Non-pigmented ciliary epithelial cell (primary cell): ENCODE measurements at regions not wholly inside any gene's neighbourhood (a gene's known extent, or its start where the extent isn't known, plus 50 kb on each side); places are given as distances from the start of the nearest gene placed in this dataset.
"Not testable (repeated sequence)": the region's sequence is repeated elsewhere in the genome, so short reads cannot be mapped to it uniquely, and the experiment has no call there.

Source experiments
- DNase-seq: peaks from one replicate; pipeline ENCODE4 v3.0.0-alpha.2; 2010; ENCODE audit warnings: low read depth

DNA sequence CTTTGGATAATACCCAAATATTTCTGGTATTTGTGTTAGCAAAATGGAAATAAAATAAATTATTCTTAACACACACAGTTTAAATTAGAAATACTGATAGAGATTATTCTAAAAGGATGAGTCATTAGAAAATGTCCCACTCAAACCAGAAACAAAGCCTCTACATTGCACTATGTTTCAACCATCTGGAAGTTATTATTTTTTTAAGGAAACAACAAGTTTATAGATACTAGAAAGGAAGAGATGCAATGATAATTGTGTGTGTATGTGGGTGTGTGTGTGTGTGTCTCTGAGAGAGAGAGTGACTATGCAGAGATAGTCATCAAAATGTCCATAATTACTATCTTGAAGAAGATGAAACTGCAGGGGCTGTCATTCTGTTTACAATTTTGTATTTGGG is 1340.5 kb downstream of the ROBO1 start:
- peak; percentile 26 for DNase-seq

DNA sequence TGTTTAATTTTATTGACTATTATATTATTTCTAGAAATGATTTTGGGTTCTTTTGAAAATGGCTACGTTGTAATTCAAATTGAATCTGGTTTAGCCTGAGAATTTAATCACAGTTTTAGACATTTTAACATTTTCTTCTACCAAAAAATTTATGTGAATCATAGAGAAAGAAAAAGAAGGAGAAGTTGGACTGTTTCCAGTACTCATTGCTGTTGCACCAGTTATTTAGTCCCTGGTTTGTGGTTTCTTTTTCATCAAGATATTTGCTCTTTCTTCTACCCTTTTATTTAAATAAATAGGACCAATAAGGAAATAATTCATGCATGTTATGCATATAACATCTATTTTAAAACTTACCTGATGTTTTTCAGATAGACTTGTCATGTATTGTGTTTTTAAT is 1337.1 kb downstream of the ROBO1 start:
- no peak for DNase-seq

DNA sequence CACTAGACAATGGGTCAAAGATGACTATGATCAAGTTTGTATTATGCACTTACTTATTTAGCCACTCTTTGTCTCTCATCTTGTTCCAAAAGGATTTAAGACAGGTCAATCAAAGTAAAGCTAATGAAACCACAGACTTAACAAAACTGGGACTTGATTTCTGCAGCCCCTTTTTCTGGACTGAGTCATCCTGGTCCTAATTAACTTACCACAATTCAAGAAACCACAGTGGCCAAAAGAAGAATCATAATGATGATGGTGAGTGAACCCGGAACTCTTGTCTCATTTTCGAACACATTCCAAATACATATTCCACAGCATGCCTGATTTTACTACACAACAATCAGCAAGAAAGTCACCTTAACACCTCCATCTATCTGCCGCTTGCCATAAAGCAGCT is 1333.0 kb downstream of the ROBO1 start:
- no peak for DNase-seq

DNA sequence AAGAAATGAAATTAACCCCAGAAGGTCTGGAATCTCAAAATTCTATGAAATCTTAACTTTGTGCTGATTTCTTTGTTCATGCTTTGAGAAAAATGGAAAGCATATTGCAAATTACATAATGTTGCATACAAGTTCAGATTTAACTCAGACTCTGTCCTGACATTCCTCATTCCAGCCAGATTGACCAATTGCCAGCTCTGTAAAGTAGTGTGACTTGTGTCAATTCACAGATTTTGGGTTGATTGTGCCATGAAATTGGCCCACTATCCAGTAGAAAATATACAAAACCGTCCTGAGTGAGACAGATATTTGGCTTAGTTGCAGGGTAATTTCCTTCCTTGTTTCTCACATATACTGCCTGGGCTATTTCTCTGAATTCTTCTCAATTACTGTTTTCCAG is 1312.6 kb downstream of the ROBO1 start:
- DNase-seq, result no peak

DNA sequence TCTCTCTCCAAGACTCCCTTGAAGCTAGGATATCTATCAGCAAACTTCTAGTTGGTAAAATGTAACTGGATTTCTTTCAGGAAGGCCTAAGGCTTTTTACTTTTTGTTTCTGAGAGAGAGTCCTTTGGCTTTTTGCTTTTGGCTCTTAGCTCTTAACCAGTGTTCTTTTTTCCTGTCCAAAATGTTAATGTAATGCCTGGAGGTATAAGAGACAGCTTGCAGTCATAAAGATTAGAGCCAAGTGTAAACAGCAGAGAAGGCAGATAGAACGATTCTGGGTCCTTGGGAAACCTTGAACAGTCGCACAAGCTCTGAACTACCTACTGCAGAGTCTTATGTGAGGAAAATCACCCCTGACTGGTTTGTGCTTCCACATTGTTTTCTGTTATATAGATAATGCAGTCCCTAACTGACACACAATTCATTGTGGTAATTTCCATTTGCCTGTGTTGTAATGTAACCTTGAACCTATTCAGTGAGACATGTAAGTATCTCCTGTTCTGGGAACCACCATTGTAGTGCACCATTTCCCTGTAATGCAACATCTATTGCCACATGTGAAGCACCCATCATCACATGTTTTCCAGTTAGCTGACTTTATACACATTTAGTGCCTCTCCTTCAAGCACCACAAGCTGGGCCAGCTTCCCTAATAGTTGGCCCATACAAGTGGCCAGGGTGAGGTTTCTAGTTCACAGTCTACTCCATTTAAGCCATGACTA is 1311.9 kb downstream of the ROBO1 start:
- no peak for DNase-seq

DNA sequence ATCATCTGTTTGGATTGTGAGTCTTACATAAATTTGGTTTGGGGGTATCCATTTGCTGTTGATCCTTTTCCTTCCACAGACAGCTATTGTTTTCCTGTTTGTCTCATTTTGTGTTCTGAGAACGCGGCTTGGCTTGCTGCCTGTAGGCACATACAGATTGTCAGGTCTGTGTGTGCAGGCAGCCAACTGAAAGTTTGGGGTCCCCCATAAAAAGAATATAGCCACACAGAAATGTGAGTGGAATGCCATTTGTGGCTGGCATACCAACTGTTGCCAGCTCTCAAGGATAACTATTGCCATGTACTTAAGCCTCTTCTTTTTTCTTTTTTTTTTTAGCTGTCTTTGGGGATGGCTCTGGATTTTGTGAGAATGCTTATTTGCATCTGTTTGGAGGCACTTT is 1308.0 kb downstream of the ROBO1 start:
- no peak for DNase-seq

DNA sequence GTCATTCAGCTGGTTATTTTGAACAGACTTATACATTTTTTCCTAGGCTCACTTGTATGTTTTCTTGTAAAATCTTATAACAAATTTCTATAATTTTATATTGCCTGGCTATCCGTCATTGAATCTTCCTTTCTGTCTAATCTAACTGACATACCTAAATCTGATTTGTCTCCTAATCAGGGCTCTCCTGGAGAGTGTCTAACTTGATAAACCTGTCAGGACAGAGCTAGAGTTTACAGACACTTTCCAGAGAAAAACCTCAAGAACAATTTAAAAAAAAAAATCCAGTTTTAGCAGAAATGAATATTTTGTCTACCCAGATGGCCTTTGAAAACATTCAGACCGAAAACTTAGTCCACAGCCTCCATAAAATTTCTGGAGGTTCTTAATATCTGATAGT is 1305.8 kb downstream of the ROBO1 start:
- no peak for DNase-seq

DNA sequence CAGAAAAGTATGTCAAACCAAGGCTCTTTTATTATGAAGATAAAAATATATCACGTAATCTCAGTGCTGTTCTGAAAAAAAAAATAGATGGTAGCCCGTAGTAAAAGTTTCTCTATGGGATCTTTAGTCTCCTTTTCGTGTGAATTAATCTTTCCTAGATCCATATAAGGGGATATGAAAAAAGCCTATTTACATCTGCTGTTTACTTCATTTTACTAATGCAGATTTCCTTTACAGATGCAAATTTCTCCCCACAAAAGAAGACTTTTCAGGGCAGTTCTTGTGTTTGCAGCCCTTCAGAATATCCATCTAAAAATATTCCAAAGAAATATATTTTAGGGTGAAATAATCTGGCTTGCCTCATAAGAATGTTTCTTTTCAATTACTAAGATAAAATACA is 1291.7 kb downstream of the ROBO1 start:
- DNase-seq, result no peak

DNA sequence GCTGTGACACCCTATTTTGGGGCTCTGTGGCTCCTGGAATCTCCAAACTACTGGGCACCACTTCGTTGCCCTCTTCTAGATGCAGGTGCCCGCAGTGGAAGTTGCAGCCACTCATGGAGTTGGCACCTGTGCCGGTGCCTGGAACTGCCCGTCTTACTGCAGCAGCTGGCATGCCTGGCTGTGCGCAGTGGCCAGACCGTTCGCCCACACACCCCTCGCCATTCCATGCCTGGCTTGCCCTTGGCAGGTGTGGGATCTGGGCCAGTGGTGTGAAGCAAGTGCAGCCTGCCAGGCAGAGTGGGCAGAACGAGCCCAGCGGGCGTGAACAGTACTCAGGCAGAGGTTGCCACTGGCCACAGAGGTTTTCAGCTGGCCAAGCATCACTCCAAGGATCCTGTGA is 1286.7 kb downstream of the ROBO1 start:
- no peak for DNase-seq

DNA sequence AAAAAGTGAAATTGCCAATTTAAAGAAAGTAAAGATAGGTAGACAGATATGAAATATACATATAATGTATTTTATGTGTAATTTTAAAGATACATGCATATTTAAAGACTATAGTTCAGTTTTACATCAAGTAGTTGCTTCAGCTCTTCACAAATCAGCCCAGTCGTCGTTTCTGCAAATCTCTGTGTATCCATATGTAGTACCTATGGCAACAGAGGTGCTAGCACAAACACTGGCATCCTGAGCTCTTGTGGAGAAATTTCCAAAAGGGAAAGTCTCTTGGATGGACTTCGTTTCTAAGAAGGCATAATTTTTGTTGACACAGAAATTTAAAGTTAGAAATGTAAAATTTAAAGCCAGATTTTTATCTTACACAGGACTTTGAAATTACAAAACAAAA is 1284.7 kb downstream of the ROBO1 start:
- DNase-seq, result no peak

DNA sequence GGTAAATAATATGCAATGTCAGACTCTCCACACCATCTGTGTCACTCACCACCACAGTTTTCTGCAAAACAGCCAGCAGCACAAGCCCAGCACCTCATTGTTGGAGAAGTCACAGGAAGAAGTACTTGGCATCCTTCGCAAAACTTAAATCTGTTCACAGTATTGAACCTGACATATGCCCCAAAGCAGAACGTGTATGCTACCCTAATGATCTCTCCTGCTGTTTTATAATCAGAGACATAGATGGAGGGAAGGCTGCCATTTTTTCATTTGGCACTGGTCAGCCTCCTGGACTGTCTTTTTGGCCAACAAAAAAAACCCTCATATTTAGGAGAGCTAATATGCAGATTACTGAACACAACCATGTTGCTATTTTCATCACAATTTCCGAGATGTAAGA is 1272.9 kb downstream of the ROBO1 start:
- no peak for DNase-seq

DNA sequence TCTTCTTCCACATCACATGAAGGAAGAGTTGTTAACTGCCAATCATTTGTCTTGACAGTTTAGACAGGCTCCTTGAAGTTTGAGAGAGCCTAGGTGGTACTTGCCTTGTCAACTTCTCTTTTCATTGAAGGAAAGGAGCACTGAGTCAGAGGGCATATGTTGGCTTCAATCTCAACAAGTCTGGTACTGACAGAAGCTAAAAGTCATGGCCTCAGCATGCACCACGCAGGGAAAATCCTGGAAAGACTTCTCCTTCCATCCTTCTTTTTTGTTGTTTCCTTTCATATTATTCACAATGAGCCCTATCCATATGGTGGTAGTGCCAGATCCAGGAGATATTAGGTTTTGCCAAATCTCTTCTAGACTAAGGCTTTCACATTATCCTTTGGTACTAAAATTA is 1272.5 kb downstream of the ROBO1 start:
- DNase-seq, result no peak

DNA sequence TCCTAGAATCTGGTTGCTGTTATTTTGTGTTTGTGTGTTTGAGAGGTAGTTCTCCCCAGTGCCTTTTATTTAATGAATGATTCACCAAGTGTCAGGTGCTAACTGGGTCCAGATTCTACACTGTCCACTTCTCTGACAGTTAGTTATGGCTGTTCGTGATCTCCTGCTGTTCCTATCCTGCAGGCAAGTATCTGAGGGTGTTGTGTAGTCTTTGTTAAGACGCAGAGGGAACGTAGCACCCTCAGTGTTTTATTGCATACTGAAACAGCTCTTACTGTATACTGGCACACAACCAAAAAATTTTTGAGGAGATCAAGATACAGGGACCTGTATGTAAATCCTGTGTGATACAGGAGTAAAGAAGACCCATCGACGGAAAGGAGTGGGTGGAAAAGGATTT is 1271.3 kb downstream of the ROBO1 start:
- DNase-seq, result no peak

DNA sequence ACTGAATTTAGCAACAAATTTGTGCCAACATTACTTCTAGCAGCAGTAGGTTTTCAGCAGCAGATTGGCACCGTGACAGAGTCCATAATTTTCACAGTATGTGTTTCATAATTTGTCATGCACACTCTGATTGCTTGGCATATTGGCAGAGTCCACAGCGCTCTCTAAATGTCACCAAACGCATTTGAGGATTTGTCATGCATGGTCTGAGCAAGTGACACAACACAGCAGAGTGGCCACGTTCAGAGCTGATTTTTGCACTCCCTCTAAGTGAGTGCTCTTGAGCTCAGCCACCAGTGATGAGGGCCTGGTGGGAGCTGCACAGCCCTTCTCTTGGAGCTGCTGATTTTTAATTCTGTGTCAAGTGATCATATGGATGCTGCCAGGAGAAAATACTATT is 1270.8 kb downstream of the ROBO1 start:
- DNase-seq, result no peak

DNA sequence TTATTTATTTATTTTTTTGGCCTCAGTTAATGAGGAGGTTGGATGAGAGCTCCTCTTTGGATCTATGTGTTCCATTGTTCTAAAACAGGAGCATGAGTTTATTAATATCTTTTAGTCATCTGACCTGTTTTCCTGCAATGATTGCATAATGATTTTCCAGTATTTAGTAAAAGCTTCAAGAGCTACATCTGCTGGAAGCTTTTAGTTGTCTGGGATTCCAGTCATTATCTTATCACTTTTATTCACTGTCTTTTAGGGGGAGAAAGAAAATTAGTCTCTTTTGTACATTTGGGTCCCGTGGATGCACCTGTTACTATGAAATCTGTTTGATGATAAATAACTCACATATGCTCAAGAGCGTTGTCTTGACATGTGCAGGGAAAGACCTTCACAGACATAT is 1270.0 kb downstream of the ROBO1 start:
- no peak for DNase-seq

DNA sequence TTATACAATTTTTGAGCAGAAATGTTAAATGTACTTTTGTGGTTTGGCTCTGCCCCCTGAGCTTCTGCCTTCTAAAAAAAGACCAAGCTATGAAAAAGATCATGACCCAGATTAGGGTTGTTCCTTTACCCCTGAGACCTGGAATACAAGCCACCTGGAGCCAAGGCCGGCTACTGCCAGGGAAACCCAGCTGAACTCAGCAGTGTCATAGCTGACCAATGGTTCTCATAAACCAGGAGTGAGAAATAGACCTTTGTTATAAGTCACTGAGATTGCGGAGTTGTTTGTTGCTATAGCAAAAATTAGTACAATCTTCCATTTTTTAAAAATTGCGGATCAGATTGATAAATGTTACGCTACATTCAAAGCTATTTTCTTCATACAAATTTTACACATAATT is 1261.7 kb downstream of the ROBO1 start:
- no peak for DNase-seq

DNA sequence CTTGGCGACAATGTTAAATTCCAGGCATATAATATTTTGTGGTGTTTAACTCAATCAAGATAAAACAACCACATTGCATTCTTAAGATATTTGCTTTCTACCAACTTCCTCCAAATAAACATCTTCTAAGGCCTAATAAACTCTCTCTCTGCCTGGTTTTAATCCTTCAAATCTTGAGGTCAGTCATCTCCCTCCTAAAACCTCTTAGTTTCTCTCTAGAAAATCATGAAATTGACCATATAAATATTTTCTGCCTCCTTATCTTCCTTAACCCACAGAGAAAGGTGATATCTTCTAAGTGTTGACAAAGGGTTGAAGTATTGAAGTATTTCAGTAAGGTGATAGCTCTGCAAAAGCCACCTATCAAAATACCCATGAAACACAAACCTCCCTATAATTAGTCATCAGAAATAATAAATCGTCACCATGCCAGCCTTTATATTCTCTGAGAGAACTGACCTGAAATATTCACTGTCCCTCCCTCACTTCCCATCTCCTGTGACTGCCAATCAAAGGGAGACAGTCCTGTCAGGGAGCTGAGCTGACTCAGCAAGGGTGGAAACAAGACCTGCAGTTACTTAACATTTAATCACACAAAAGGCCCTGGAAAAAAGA is 1261.1 kb downstream of the ROBO1 start:
- DNase-seq, result no peak

DNA sequence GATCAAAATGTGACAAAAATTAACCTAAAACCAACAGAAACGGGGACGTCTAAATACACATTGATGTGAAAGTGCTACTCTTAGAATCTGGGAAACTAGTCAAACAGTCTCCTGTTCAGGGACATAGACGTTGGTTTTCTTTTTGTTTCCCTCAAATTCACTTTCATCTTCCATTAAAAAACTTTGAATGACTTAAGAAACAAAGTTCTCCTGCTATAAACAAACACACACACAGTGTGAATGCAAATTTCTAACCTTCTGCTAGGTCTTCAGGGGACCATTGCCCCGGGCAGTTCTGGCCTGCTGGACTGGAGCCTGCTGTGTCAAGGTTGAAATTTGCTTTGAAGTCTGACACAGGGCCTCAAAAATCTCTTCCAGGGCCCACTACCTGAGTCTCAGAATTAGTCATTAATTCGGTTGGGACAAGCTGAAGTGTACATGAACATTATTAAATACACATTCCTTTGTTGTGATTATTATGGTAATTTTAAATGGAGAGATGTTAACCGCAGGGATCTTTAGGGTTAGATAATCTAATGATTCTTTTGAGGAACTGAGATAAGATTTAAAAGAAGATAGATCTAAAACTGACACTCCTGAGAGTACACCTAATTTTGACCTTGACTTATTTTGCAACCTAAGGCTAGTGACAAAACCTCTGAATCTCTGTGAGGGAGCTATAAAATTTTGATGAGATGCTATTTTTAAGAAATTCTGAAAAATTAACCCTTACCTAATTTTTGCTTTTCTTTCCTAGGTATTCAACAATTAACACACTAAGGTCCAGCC is 1260.4 kb downstream of the ROBO1 start:
- no peak for DNase-seq

DNA sequence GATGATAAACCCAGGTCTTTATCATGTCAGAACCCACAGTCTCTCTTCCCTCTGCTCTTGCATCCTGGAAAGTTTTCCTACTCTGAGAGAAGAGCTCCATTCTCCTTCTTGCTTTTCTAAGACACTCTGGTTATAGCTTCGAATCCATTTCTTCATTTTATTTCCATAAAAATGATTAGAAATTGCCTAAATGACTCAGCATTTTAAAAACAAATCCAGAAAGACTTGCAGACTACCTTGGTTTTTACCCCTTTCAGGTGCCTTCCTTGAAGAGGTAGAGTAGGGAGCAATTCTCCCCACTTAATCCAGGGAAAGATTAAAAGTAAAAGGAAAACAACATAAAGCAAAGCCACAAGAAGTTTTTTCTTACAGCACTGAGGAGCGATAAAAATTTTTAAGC is 1256.0 kb downstream of the ROBO1 start:
- no peak for DNase-seq

DNA sequence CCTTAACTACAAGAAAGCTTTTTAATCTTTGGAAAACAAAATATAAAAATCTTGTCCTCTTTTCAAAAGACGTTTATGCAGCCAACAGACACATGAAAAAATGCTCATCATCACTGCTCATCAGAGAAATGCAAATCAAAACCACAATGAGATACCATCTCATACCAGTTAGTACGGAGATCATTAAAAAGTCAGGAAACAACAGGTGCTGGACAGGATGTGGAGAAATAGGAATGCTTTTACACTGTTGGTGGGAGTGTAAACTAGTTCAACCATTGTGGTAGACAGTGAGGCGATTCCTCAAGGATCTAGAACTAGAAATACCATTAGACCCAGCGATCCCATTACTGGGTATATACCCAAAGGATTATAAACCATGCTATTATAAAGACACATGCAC is 1255.0 kb downstream of the ROBO1 start:
- not testable (repeated sequence) for DNase-seq

DNA sequence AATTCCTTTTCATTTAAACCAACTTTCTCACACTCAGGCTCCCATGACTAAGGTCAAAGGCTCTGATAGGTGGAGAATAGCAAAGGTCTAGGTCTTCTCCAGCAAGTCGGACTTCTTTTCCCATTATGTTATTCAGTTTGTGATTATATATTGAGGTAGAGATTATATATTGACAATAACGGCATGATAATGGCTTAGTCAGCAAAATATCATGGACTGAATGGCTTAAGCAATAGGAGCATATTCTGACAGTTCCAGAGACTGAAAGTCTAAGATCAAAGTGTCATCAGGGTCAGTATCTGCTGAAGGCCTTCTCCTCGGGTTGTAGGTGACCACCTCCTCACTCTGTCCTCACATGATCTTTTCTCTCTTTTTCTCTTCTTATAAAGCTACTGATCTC is 1251.4 kb downstream of the ROBO1 start:
- no peak for DNase-seq

DNA sequence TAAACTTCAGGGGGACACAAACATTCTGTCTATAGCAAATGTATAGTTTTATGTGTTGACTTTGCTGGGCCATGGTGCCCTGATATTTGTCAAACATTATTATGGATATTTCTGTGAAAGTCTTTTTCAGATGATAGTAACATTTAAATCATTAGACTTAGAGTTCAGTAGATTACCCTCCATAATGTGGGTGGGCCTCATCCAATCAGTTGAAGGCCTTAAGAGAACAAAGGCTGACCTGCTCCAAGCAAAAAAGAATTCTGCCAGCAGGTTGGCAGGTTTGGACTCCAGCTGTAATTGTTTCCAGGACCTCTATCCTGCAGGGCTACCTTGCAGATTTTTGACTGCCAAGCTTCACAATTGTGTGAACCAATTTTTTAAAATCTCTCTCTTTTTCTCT is 1250.9 kb downstream of the ROBO1 start:
- DNase-seq, result no peak

DNA sequence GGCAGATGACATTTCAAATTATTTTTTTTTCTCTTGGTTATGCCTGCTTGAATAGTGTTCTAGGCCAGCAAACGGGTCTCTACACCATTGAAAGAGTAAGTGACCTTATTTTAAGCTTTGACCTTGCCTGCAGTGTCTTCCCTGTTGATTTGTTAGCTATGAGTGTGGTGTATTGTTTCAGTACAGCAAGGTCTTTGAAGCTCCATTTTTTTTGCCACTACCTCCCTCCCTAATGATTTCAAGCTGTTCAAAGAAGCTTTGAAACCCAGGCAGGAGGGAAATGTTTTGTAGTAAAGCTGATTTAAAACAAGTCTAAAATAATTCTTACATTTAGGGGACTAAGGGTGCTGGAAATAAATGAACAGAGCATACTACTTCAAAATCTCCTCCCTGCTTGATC is 1249.8 kb downstream of the ROBO1 start:
- DNase-seq, result no peak
